ENCODE measurements at regions not wholly inside any gene's neighbourhood (a gene's known extent, or its start where the extent isn't known, plus 50 kb on each side); places are given as distances from the start of the nearest gene placed in this dataset.

DNA sequence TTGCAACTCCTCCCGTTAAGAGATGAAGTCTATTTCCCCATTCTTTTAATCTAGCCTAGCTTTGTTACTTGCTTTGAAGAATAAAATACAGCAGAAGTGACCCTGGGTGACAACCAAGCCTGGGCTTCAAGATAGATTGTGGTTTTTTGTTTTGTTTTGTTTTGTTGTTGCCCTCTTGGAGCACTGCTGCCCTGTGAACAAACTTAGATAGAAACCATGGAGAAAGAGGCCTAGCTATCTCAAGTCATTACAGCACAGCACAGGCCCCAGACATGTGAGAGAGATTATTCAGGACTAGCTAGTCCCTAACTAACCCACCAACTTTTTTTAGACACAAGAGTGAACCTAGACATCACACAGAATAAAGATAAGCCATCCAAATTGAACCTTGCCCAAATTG lies 475.2 kb downstream of the EPHA7 start:
- Histone ChIP-seq H3K27me3 (replicated peaks; ENCODE audit: control insufficient read depth, insufficient read depth, low read length) (no peaks in the 10 kb centered on the region), H3K4me3 (replicated peaks; ENCODE audit: low read depth, low read length) (no peak overlapping the region), H3K36me3 (ENCODE audit: control insufficient read depth, insufficient read depth, low read length) (no peaks in the 10 kb centered on the region)
- no peak for DNase-seq (ENCODE audit: extremely low read depth, insufficient read length)
- TF ChIP-seq, protein P1, sequence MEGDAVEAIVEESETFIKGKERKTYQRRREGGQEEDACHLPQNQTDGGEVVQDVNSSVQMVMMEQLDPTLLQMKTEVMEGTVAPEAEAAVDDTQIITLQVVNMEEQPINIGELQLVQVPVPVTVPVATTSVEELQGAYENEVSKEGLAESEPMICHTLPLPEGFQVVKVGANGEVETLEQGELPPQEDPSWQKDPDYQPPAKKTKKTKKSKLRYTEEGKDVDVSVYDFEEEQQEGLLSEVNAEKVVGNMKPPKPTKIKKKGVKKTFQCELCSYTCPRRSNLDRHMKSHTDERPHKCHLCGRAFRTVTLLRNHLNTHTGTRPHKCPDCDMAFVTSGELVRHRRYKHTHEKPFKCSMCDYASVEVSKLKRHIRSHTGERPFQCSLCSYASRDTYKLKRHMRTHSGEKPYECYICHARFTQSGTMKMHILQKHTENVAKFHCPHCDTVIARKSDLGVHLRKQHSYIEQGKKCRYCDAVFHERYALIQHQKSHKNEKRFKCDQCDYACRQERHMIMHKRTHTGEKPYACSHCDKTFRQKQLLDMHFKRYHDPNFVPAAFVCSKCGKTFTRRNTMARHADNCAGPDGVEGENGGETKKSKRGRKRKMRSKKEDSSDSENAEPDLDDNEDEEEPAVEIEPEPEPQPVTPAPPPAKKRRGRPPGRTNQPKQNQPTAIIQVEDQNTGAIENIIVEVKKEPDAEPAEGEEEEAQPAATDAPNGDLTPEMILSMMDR (IDR thresholded peaks at IDR 0.05; ENCODE audit: insufficient read depth, low read length, poor library complexity, severe bottlenecking), result no peak

DNA sequence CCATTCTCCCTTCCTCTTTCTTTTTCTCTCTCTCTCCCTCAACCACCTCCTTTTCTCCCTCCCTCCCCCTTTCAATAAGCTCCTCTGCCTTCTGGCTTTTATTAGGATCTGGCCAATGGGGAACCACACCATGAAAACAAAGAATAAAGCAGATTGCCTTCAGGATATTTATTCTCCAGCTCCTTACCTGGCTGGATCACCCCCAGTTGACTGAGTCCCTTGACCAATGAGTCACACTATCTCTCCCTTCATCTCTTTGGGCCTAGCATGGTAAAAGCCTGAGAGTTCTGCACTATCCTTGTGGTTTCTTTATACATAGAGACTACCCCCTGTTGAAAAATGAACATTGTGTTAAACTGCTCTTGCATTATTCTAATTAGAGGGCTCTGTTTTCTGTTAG lies 476.8 kb downstream of the EPHA7 start:
- TF ChIP-seq, protein P1 (IDR thresholded peaks at IDR 0.05; ENCODE audit: insufficient read depth, low read length, poor library complexity, severe bottlenecking), result no peak
- no peak for DNase-seq (ENCODE audit: extremely low read depth, insufficient read length)
- no peaks in the 10 kb centered on the region for H3K27me3 ChIP-seq (replicated peaks; ENCODE audit: control insufficient read depth, insufficient read depth, low read length)
- no peak overlapping the region for H3K4me3 ChIP-seq (replicated peaks; ENCODE audit: low read depth, low read length)
- H3K36me3 ChIP-seq (ENCODE audit: control insufficient read depth, insufficient read depth, low read length), result no peaks in the 10 kb centered on the region

DNA sequence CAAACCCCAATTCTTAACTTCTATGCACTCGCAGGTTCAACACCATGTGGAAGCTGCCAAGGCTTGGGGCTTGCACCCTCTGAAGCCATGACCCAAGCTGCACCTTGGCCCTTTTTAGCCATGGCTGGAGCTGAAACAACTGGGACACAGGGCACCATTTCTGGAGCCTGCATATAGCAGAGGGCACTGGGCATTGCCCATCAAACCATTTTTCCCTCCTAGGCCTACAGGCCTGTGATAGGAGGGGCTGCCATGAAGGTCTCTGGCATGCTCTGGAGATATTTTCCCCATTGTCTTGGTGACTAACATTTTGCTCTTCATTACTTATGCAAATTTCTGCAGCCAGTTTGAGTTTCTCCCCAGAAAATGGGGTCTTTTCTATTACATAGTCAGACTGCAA lies 484.7 kb downstream of the EPHA7 start:
- Histone ChIP-seq H3K4me3 (replicated peaks; ENCODE audit: low read depth, low read length) (no peak overlapping the region), H3K27me3 (replicated peaks; ENCODE audit: control insufficient read depth, insufficient read depth, low read length) (no peaks in the 10 kb centered on the region), H3K36me3 (ENCODE audit: control insufficient read depth, insufficient read depth, low read length) (no peaks in the 10 kb centered on the region)
- no peak for DNase-seq (ENCODE audit: extremely low read depth, insufficient read length)
- TF ChIP-seq, protein P1 (IDR thresholded peaks at IDR 0.05; ENCODE audit: insufficient read depth, low read length, poor library complexity, severe bottlenecking), result no peak

DNA sequence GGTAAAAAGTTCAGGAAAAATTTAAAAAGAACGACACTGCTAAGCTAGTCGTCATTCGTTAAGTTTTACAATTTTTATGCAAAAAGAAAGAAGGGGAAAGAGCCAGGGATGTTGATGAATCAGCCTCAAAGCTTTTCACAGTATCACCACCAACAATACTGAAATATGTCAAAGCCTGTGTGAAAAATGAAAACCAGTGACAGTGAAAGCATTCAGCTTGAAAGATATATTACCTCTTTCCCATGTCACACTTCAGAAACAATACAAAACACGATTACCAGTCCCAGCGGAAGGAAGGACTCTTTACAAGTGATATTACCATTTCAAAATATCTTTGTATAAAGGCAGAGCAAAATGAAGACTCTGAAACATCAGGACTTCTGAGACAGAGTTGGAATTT lies 489.2 kb downstream of the EPHA7 start:
- Histone ChIP-seq H3K4me3 (replicated peaks; ENCODE audit: low read depth, low read length) (no peak overlapping the region), H3K36me3 (ENCODE audit: control insufficient read depth, insufficient read depth, low read length) (no peaks in the 10 kb centered on the region), H3K27me3 (replicated peaks; ENCODE audit: control insufficient read depth, insufficient read depth, low read length) (no peaks in the 10 kb centered on the region)
- TF ChIP-seq, protein P1 (IDR thresholded peaks at IDR 0.05; ENCODE audit: insufficient read depth, low read length, poor library complexity, severe bottlenecking), result no peak
- DNase-seq (ENCODE audit: extremely low read depth, insufficient read length), result no peak

DNA sequence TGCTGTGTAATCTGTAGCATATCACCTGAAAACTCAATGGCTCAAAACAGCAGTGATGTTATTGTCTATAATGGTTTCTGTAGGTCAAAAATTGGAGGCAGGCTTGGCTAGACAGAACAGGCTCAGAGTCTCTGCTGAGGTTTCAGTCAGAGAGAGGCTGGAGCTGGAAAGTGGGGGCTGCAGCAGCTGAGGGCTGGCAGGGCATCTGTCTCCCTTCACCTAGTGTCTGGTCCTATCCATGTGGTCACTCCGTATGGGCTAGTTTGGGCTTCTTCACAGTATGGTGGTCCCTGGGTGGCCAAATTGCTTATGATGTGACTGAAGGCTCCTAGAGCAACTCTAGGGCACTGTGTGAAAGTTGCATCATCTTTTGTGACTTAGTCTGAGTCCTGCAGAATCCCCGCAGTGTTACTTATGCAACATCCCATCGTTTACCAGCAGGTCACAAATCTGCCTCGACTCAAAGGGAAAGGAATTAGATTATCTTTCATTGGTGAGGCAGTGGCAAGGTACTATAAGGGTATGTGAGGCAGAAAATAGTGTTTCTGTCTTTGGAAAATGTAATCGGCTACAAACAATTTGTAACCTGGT lies 497.0 kb downstream of the EPHA7 start:
- Histone ChIP-seq H3K36me3 (ENCODE audit: control insufficient read depth, insufficient read depth, low read length) (no peaks in the 10 kb centered on the region), H3K27me3 (replicated peaks; ENCODE audit: control insufficient read depth, insufficient read depth, low read length) (no peaks in the 10 kb centered on the region), H3K4me3 (replicated peaks; ENCODE audit: low read depth, low read length) (no peak overlapping the region)
- DNase-seq (ENCODE audit: extremely low read depth, insufficient read length), result no peak
- TF ChIP-seq, protein P1 (IDR thresholded peaks at IDR 0.05; ENCODE audit: insufficient read depth, low read length, poor library complexity, severe bottlenecking), result no peak

DNA sequence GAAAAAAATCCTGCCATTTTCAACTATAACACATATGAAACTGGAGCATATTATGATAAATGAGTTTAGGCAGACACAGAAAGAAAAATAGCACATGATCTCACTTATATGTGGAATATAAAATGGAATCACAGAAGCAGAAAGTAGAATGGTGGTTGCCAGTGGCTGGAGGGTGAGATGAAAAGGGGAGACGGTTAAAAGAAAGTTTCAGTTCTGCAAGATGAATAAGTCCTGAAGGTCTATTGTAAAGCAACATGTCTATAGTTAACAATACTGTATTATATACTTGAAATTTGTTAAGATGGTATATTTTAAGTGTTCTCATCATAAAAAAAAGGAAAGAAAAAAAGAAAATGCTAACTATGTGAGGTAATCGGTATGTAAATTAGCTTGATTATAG lies 503.9 kb downstream of the EPHA7 start:
- no peak overlapping the region for H3K4me3 ChIP-seq (replicated peaks; ENCODE audit: low read depth, low read length)
- no peaks in the 10 kb centered on the region for H3K27me3 ChIP-seq (replicated peaks; ENCODE audit: control insufficient read depth, insufficient read depth, low read length)
- TF ChIP-seq, protein P1 (IDR thresholded peaks at IDR 0.05; ENCODE audit: insufficient read depth, low read length, poor library complexity, severe bottlenecking), result no peak
- no peak for DNase-seq (ENCODE audit: extremely low read depth, insufficient read length)
- no peaks in the 10 kb centered on the region for H3K36me3 ChIP-seq (ENCODE audit: control insufficient read depth, insufficient read depth, low read length)
